ENCODE measurements at regions not wholly inside any gene's neighbourhood (a gene's known extent, or its start where the extent isn't known, plus 50 kb on each side); places are given as distances from the start of the nearest gene placed in this dataset.

- no peak for DNase-seq
Measured at GRCh38 chr4:66667249-66667648, 878.1 kb downstream of the CENPC start.

- no peak for DNase-seq
Measured at GRCh38 chr4:66662620-66663019, 882.7 kb downstream of the CENPC start.

DNA sequence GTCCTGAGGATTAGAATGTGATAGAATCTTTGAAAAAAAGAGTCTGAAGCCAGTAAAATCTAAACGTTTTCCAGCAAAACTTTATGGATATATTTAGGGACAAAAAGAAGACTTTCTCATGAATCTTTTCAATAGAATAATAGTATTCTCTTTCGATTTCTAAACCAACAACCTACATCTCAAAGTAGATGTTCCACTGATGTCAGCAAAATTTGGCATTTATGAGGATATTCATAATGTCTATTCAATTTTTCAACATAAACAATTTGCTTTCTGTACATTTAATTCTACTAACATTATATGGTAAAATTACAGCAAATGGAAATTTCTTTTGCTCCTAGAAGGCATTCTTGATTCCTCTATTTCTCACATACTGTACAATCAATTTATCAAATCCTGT, 886.5 kb downstream of the CENPC start:
- no peak for DNase-seq

DNA sequence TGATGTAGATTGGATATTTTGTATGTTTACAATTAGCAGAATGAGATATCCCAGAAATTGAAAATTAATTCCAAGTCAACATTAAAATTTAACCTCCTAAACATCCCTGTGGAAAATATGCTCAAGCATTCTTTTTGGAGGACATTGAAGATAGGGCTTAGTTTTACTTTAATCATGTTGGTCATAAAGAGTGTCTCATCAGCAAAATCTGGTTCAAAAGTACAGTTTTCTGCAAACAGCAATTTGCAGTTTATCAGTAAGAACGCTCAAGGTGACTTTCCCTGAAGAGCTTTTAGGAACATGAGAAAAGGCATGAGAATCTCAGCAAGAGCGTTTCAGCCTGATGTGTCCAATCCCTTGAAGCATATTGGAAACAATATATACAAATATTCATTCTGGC, 889.8 kb downstream of the CENPC start:
- no peak for DNase-seq

GRCh38 chr4:66653937-66654336, 891.4 kb downstream of the CENPC start:
- DNase-seq = no peak

- DNase-seq = no peak
Measured at GRCh38 chr4:66649236-66649635, 896.1 kb downstream of the CENPC start.

DNA sequence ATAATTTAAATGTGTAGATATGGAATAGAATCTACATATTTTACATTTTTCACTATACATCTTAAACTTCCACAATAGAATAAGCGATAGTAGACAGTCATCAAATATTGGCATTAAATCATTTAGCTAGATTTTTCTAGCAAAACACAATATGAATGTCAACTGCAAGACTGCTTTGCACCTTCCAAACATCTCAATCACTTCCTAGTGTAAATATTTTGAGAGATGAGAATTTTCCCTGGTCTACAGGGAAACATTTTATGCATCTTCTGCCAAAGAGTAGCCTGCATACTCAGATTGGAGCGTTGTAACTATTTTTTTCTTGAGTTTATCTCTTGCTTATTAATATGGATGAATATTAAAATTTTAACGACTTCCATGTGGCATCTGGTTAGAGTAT, 897.4 kb downstream of the CENPC start:
- no peak for DNase-seq

DNA sequence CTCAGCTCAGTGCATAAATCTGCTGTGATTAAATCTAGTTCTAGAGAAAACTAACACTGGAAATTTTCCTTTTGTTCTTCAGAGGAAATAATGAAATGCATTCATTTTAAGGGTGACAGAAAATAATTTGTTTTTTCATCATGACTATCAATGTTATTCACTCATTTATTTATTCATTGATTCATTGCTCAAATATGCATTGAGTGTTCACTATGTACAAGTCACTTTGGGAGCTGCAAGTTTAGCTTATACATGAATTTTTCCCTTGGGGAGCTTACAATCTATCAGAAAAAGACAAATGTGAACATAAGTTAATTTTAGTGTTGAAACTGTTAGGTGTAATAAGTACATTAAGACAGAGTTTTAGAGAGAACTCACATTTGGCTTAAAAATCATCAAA, 897.8 kb downstream of the CENPC start:
- no peak for DNase-seq

DNA sequence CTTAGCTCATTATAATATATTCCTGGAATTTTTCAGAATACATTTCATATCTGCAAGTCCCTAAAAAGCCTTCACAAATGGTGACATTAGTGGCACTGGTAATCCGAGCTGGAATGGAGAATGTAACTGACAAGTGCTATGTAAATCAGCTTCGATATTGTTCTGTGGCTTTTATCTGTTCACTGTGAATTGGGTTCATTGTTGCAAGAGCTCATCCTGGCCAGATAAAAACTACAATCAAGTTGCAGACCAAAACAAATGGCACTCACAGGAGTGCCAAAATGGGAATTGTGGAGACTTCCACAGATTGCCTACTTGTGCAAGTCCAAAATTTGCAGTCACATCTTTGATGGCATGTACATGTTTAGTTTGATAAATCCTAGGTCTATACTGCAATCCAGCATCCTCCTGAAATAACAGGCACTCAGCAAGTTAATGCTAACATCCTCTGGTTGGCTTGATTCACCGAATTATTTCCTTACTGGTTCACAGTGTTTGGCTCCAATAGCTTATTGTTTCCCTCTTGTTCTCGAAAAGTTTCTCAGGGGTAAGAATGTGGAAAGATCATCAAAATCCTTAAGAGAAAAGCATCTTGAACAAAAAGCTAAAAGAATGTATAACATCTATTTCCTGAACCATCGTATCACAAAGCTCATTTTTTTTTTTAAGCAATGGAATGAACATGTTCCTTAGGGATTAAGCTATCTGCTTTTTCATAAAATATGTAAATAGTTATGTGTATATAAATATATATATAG, 904.9 kb downstream of the CENPC start:
- no peak for DNase-seq

- DNase-seq = no peak
Measured at GRCh38 chr4:66639361-66639760, 905.9 kb downstream of the CENPC start.

GRCh38 chr4:66636349-66636748, 909.0 kb downstream of the CENPC start:
- DNase-seq = no peak

GRCh38 chr4:66633477-66633876, 911.8 kb downstream of the CENPC start:
- DNase-seq = no peak

DNA sequence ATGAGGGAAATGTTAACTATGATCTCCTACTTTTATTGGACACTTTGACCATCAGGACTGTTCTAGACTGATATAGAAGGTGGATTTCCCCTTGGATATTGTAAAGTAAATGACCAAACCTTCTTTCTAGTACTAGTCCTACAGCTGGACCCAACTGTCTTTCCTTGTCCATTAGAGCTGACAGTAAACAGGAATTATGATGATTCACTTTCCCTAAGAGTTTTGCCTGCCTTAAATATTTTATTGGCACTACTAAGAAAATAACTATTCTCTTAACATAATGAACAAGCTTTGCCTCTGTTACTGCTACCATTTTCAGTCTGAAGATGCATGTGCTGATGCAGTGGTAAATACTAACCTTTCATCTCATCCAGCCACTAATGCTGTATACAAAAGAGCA, 915.4 kb downstream of the CENPC start:
- no peak for DNase-seq

DNA sequence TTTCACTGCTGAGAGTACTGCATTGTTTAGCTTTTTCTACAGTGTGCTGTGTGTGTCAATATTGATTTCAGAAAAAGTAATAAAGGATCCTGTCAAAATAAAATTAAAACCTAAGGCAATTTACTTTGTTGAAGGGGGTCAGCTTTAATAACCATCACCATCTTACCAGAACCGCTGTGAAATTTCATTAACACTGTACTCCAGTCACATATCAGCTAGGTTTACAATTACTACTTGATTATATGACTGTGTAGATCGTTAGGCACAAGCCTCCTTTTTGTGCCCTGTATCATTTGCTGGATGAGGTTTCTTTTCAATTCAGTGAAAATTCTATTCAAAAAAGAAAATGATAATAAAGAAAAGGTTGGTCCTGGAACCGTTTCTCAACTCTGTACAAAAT, 917.2 kb downstream of the CENPC start:
- DNase-seq = no peak

DNA sequence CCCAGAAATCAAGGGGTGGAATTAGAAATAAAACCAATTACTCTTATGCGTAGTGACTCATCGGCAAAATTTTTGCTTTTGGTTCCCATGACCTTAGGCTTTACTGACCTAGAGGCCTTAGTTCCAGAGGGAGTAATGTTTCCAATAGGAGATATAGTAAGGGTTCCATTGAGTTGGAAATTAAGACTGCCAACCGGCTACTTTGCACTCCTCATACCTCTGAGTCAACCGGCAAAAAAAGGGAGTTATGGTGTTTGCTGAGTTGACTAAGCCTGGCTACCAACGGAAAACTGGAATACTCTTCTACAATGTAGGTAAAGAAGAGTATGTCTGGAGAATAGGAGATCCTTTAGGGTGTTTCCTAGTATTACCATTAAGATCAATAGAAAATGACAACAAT, 919.8 kb downstream of the CENPC start:
- DNase-seq = no peak

DNA sequence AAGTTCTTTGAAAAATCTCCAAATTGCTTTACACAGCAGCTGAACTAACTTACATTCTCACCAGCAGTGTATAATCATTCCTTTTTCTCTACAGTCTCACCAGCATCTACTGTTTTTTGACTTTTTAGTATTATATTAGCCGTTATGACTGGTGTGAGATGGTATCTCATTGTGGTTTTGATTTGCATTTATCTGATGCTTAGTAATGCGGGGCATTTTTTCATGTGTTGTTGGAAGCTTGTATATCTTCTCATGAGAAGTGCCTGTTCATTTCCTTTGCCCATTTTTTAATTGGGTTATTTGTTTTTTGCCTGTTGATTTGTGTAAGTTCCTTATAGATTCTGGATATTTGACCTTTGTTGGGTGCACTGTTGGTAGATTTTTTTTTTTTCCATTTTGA, 931.7 kb downstream of the CENPC start:
- no peak for DNase-seq

DNA sequence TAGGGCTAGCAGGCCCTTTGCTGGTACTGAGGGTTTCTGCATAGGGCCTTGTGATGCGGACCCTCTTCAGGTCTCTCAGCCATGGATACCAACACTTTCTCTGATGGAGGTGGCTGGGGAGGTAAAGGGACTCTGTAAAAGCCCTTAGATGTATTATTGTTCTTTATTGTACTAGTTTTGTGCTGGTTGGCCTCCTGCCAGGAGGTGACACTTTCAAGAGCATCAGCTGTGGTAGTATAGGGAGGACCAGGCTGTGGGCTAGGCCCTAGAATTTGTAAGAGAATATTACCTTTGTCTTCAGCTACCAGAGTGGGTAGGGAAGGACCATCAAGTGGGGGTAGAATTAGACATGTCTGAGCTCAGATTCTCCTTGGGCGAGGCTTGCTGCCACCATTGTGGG, 936.3 kb downstream of the CENPC start:
- DNase-seq = no peak

- DNase-seq = no peak
Measured at GRCh38 chr4:66606908-66607307, 936.6 kb upstream of the EPHA5 start.

DNA sequence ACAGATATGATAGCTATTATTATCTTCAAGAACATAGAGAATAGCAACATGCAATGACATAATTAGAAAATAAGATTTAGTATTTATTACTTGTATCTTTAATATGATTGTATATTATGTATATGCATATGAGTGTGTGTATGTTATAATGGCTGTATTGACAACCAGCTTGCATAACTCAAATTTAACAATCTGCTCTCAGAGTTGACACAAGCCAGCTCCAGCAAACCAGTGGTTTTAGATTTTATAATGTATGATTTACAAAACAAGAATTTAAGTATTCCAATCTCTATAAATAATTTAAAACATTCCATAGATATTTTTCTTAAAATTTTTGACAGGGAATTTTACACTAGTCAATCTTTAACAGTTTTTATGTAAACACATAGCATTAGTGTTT, 935.9 kb upstream of the EPHA5 start:
- DNase-seq = no peak

DNA sequence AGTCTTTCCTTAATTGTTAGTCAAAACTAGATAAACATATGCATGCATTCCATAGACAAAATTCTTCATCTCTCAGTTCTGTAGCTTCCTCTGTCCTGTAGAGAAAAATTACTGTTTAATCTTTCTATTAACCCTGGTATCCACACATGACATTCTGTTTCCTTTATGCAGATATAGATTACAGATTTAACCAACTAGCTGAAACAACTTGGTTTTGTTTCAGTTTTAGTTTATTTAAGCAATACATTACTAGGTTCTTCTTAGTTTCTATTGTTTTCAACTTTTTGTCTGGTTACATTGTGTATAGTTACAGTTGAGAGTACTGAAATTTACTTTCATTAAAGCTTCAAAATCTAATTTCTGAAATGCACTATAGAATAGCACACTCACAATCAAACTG, 933.9 kb upstream of the EPHA5 start:
- DNase-seq = no peak

DNA sequence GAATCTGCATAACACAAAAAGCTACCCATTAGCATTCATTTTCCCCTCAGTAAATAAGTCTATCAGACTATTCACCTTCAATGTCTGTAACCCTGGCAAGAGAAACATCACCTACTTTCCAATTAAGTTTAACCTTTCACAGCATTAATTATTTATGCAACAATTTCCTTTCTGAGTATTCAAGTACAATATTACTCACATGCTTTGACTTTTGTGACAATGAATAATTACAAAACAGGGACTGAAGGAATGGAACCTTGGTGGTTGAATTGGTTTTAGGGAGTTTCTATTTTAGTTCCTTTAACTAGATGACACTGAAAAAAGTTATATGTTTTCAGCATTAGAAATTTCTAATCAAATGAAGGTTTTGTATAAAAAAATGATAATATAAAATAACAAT, 932.3 kb upstream of the EPHA5 start:
- no peak for DNase-seq

- no peak for DNase-seq
Measured at GRCh38 chr4:66591968-66592367, 921.7 kb upstream of the EPHA5 start.

- no peak for DNase-seq
Measured at GRCh38 chr4:66590488-66591215, 920.4 kb upstream of the EPHA5 start.

DNA sequence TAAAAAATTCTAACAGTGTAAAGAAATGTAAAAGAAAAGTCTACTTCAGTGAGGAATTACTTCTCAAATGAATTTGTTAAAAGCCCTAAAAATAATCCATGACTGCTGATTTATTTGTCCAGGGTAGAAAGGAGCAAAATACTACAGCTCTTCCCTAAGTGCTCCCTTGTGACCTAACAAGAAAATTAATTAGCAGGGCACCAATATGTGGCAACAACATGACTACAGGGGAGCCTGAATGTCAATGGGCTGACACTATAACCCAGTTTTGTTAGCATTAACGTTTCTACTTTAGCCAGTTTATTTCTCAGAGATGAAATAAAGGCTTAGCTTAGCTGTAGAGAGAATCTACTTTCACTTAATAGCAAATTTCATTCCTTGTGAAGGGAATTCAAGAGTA, 918.9 kb upstream of the EPHA5 start:
- DNase-seq = no peak

DNA sequence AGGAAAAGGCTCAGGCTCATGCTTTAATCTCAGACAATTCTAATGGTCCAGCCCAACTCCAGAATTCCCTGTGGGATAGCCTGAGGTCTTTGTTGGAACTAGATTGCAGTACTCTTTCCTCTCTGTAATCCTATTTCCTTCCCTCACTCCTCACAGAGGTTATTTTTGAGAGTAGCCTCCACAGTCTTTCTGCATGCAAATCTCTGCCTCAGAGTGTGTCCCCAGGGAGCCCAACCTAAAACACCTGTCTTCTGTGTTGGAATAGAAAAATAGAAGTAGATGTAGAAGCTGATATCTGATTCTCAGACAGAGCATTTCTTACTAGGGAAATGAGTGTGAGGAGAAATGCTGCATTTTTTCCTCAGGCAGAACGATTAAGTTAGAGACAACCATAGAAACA, 915.5 kb upstream of the EPHA5 start:
- DNase-seq = no peak

Measured in inflammatory macrophage treated with lipopolysaccharide for 4 hours (primary cell).